ENCODE measurements at regions not wholly inside any gene's neighbourhood (a gene's known extent, or its start where the extent isn't known, plus 50 kb on each side); places are given as distances from the start of the nearest gene placed in this dataset.
"Not testable (repeated sequence)": the region's sequence is repeated elsewhere in the genome, so short reads cannot be mapped to it uniquely, and the experiment has no call there.

DNA sequence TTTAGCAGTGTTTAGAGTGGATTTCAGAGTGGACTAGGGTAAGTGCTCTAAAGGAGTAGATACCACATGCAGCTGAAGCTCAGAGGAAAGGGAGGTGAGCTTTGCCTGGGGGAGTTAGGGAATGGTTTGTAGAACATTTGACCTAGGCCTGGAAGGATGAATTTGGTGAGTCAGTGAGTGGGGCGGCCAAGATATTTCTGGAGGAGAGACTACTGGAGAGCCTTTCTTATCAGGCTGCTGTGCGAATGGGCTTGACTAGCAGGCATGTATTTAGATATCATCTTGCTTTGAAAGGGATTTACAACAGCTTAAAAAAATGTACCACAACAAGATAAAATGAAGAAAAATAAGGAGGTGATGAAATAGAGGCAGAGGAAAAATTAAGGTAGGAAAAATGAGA is 77.8 kb upstream of the ROPN1 start:
- TF ChIP-seq, protein P1, sequence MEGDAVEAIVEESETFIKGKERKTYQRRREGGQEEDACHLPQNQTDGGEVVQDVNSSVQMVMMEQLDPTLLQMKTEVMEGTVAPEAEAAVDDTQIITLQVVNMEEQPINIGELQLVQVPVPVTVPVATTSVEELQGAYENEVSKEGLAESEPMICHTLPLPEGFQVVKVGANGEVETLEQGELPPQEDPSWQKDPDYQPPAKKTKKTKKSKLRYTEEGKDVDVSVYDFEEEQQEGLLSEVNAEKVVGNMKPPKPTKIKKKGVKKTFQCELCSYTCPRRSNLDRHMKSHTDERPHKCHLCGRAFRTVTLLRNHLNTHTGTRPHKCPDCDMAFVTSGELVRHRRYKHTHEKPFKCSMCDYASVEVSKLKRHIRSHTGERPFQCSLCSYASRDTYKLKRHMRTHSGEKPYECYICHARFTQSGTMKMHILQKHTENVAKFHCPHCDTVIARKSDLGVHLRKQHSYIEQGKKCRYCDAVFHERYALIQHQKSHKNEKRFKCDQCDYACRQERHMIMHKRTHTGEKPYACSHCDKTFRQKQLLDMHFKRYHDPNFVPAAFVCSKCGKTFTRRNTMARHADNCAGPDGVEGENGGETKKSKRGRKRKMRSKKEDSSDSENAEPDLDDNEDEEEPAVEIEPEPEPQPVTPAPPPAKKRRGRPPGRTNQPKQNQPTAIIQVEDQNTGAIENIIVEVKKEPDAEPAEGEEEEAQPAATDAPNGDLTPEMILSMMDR (IDR thresholded peaks at IDR 0.05; ENCODE audit: insufficient read depth, low read length): not testable (repeated sequence)
- not testable (repeated sequence) for TF ChIP-seq POLR2AphosphoS5 (IDR thresholded peaks at IDR 0.05; ENCODE audit: low read depth)
